Trophoblast cell (in vitro differentiated cells and primary cell): ENCODE measurements at regions not wholly inside any gene's neighbourhood (a gene's known extent, or its start where the extent isn't known, plus 50 kb on each side); places are given as distances from the start of the nearest gene placed in this dataset.

Source experiments
- DNase-seq, 2 donors: peaks; one replicate each; pipeline ENCODE4 v3.0.0-alpha.2; 2016
- H2AFZ ChIP-seq: 2 replicates; pipeline ENCODE4 v1.6.1; 2013; ENCODE audit warnings: low read length, moderate library complexity, mild to moderate bottlenecking; ENCODE audit not compliant: insufficient read depth, poor library complexity
- H2AK5ac ChIP-seq: 2 replicates; pipeline ENCODE4 v1.6.1; 2013; ENCODE audit warnings: mild to moderate bottlenecking, low read length
- H2BK120ac ChIP-seq: 2 replicates; pipeline ENCODE4 v1.6.1; 2013; ENCODE audit warnings: low read length, mild to moderate bottlenecking, moderate library complexity; ENCODE audit not compliant: insufficient read depth, poor library complexity
- H2BK12ac ChIP-seq: 2 replicates; pipeline ENCODE4 v1.6.1; 2013; ENCODE audit warnings: mild to moderate bottlenecking, low read length, moderate library complexity
- H2BK5ac ChIP-seq: 2 replicates; pipeline ENCODE4 v1.6.1; 2013; ENCODE audit warnings: low read length, low read depth, moderate library complexity, mild to moderate bottlenecking; ENCODE audit not compliant: poor library complexity
- H3K14ac ChIP-seq: 2 replicates; pipeline ENCODE4 v1.6.1; 2013; ENCODE audit warnings: mild to moderate bottlenecking, low read length
- H3K18ac ChIP-seq: 2 replicates; pipeline ENCODE4 v1.6.1; 2013; ENCODE audit warnings: mild to moderate bottlenecking, low read length
- H3K23ac ChIP-seq: 2 replicates; pipeline ENCODE4 v1.6.1; 2013; ENCODE audit warnings: low read length
- H3K27ac ChIP-seq: 2 replicates; pipeline ENCODE4 v1.5.1; 2013; ENCODE audit warnings: low read depth, mild to moderate bottlenecking, inconsistent platforms, low read length, moderate library complexity
- H3K27me3 ChIP-seq: 2 replicates; pipeline ENCODE4 v1.6.1; 2013; ENCODE audit warnings: inconsistent platforms, mild to moderate bottlenecking, low read length, moderate library complexity; ENCODE audit not compliant: insufficient read depth
- H3K36me3 ChIP-seq, 2 experiments: 1 replicate in 1 of 2; 2 replicates in 1 of 2; pipeline ENCODE4 v1.6.1; 2013; ENCODE audit warnings: low read length in 2 of 2, mild to moderate bottlenecking in 2 of 2, moderate library complexity in 1 of 2; ENCODE audit not compliant: insufficient read depth in 2 of 2, control insufficient read depth in 1 of 2
- H3K4ac ChIP-seq: 2 replicates; pipeline ENCODE4 v1.6.1; 2013; ENCODE audit warnings: low read depth, mild to moderate bottlenecking, low read length, moderate library complexity
- H3K4me1 ChIP-seq, 2 experiments: 1 replicate in 1 of 2; 2 replicates in 1 of 2; pipeline ENCODE4 v1.6.1; 2013; ENCODE audit warnings: low read length in 2 of 2, mild to moderate bottlenecking in 2 of 2, moderate library complexity in 1 of 2; ENCODE audit not compliant: insufficient read depth in 2 of 2, control insufficient read depth in 1 of 2
- H3K4me2 ChIP-seq: 2 replicates; pipeline ENCODE4 v1.6.1; 2013; ENCODE audit warnings: inconsistent platforms, mild to moderate bottlenecking, low read length, moderate library complexity
- H3K4me3 ChIP-seq: 2 replicates; pipeline ENCODE4 v1.5.1; 2013; ENCODE audit warnings: mild to moderate bottlenecking, low read depth, low read length, inconsistent platforms
- H3K79me1 ChIP-seq: one replicate; pipeline ENCODE4 v1.6.1; 2013; ENCODE audit warnings: low read length
- H3K79me2 ChIP-seq: 2 replicates; pipeline ENCODE4 v1.6.1; 2013; ENCODE audit warnings: low read length, mild to moderate bottlenecking; ENCODE audit not compliant: control insufficient read depth, insufficient read depth, poor library complexity
- H3K9ac ChIP-seq: 2 replicates; pipeline ENCODE4 v1.6.1; 2013; ENCODE audit warnings: mild to moderate bottlenecking, low read length
- H3K9me3 ChIP-seq: 2 replicates; pipeline ENCODE4 v1.6.1; 2013; ENCODE audit warnings: low read depth, mild to moderate bottlenecking, control low read depth, inconsistent platforms, low read length; ENCODE audit not compliant: insufficient read depth
- H4K12ac ChIP-seq: 2 replicates; pipeline ENCODE4 v1.6.1; 2013; ENCODE audit warnings: low read depth, mild to moderate bottlenecking, low read length, moderate library complexity
- H4K8ac ChIP-seq: 2 replicates; pipeline ENCODE4 v1.6.1; 2013; ENCODE audit warnings: low read depth, mild to moderate bottlenecking, low read length, moderate library complexity
- H4K91ac ChIP-seq: one replicate; pipeline ENCODE4 v1.6.1; 2013; ENCODE audit warnings: low read depth, mild to moderate bottlenecking, low read length, moderate library complexity
- whole genome bisulfite sequencing: extraction: QIAGEN DNeasy Blood & Tissue Kit; methylation state at CpG from one replicate; pipeline ENCODE4 v1.1.7; 2013; ENCODE audit warnings: missing lambda C conversion rate; ENCODE audit not compliant: insufficient read length, insufficient coverage; ENCODE audit errors: extremely low coverage; 5-methylcytosine and 5-hydroxymethylcytosine counted together

DNA sequence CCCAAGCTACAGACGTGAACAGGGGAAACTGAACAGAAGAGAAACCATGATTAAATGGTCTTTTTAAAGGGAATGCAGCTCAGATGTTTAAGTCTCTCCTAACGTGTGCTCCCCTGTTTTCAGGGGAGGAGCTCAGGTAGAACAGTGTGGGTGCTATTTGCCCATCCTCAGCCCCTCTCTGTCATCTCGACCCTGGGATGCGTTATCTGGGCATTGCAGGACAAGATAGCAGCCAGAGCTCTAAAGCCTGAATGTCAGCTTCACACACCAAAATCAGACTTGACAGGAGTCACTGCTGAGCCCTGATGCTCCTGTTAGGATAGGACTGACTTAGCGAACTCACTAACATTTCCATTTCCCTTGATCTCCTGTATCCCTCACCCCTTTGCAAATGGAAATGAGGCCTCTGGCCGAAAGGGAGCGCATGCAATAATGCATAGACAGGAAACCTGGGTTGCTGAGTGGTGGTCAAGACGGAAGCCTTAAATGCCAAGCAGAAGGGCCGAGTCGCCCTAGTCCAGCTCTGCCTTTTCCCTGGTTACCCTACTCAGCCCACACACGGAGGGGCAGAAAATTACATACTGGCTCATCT lies 234.9 kb upstream of the TPM1 start:
- peak overlapping the region; percentile 54 for H4K8ac ChIP-seq
- H2BK120ac ChIP-seq: peak overlapping the region; percentile 62
- no peak for DNase-seq
- peak overlapping the region; percentile 70 for H3K4ac ChIP-seq
- no peak overlapping the region for H4K12ac ChIP-seq
- peak overlapping the region; percentile 89 for H3K14ac ChIP-seq
- H2BK5ac ChIP-seq: peak overlapping the region; percentile 87
- peaks cover 67% of the 10 kb centered on the region for H3K79me1 ChIP-seq
- peaks cover 40 to 44% of the 10 kb centered on the region in 2 experiments for H3K36me3 ChIP-seq
- H2AK5ac ChIP-seq: peak overlapping the region; percentile 59
- H3K27me3 ChIP-seq: no peaks in the 10 kb centered on the region
- no peak overlapping the region for H3K4me2 ChIP-seq
- no peak overlapping the region for H3K4me3 ChIP-seq
- H3K79me2 ChIP-seq: peaks cover 15% of the 10 kb centered on the region
- H2AFZ ChIP-seq: peak overlapping the region; percentile 33
- peak overlapping the region; percentile 65 for H3K18ac ChIP-seq
- no peak overlapping the region for H3K23ac ChIP-seq
- H3K4me1 ChIP-seq: peaks cover 35 to 39% of the 10 kb centered on the region in 2 experiments
- peak overlapping the region; percentile 95 for H4K91ac ChIP-seq
- no peaks in the 10 kb centered on the region for H3K9me3 ChIP-seq
- H2BK12ac ChIP-seq: peak overlapping the region; percentile 93
- no peak overlapping the region for H3K9ac ChIP-seq
- no CpG with 5 or more reads among the region's 11 CpGs for WGBS
- H3K27ac ChIP-seq: peak overlapping the region; percentile 63

DNA sequence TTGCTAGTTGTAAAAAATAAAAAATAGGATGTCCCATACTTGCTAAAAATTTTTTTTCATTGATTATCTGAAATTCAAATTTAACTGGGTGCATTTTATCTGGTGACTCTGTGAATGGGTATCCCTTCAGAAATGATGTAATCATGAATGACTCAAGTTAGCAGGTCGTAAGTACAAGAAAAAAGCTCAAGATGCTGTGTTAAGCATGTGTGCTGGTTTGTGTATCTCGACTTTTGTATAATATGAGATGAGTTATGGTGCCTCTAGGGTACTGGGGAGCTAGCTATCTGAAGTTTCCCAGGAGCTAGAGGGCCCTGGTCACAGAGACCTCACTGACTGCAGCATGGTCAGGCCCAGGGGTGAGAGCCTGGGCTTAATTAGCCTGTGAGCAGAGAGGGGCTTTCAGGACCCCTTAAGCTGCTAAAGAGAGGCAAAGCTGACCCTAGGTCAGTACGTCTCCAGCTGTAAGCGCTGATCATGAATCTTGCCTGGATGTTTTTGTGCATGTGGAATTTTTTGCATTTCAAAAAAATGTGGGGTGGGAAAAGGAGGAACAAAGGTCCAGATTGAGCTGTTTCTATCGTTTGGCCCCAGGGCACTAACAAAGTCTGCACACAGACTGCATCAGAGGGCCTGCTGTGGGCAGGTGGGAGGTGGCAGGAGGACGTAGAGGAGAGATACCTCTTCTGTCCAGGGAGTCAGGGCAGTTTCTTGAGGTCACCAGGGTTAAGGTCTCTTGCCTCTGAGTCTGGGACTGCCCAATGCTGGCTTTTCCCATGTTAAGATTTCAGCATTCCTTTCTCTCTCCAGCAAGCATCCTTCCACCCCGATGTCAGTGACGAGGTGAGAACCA lies 233.2 kb upstream of the TPM1 start:
- Histone ChIP-seq H4K12ac (peak overlapping the region; percentile 31), H2AFZ (peak overlapping the region; percentile 28), H3K4me2 (peak overlapping the region; percentile 7), H3K27me3 (no peaks in the 10 kb centered on the region), H3K18ac (peak overlapping the region; percentile 89), H3K14ac (peak overlapping the region; percentile 97), H3K23ac (no peak overlapping the region), H3K27ac (peak overlapping the region; percentile 98), H3K9me3 (no peaks in the 10 kb centered on the region), H2AK5ac (peak overlapping the region; percentile 98), H3K36me3 (peaks cover 39 to 45% of the 10 kb centered on the region in 2 experiments), H3K79me2 (peaks cover 18% of the 10 kb centered on the region), H3K79me1 (peaks cover 69% of the 10 kb centered on the region), H3K9ac (peak overlapping the region; percentile 1), H3K4me3 (no peak overlapping the region), H4K91ac (peak overlapping the region; percentile 99), H2BK120ac (peak overlapping the region; percentile 99), H2BK5ac (peak overlapping the region; percentile 94), H2BK12ac (peak overlapping the region; percentile 99), H3K4ac (peak overlapping the region; percentile 92), H4K8ac (peak overlapping the region; percentile 78), H3K4me1 (peaks cover 34 to 38% of the 10 kb centered on the region in 2 experiments)
- DNase-seq: peak; percentile 86
- no CpG with 5 or more reads among the region's 8 CpGs for WGBS

DNA sequence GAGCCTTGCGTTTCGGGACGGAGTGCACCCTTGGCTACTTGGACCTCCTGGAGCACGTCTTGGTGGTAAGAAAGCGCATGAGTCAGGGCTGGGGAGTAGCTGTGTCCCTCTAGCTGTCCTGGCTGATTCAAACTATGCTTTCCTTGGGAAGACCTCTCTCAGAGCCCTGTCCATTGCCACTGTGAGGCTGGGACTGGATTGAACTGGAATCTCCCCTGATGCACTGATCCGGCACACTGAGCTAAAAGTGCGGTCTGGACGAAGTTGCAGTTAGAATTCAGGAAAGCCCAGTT lies 232.6 kb upstream of the TPM1 start:
- peak overlapping the region; percentile 99 for H2BK120ac ChIP-seq
- H4K91ac ChIP-seq: peak overlapping the region; percentile 99
- peak overlapping the region; percentile 1 for H3K9ac ChIP-seq
- no peak overlapping the region for H3K4me2 ChIP-seq
- H3K36me3 ChIP-seq: peaks cover 35 to 40% of the 10 kb centered on the region in 2 experiments
- H4K8ac ChIP-seq: peak overlapping the region; percentile 78
- H2AFZ ChIP-seq: peak overlapping the region; percentile 28
- peak overlapping the region; percentile 98 for H3K27ac ChIP-seq
- no peak for DNase-seq
- no CpG with 5 or more reads among the region's 8 CpGs for WGBS
- peak overlapping the region; percentile 31 for H4K12ac ChIP-seq
- H3K9me3 ChIP-seq: no peaks in the 10 kb centered on the region
- peaks cover 18% of the 10 kb centered on the region for H3K79me2 ChIP-seq
- H3K14ac ChIP-seq: peak overlapping the region; percentile 97
- peak overlapping the region; percentile 94 for H2BK5ac ChIP-seq
- peaks cover 34 to 38% of the 10 kb centered on the region in 2 experiments for H3K4me1 ChIP-seq
- peaks cover 63% of the 10 kb centered on the region for H3K79me1 ChIP-seq
- H3K27me3 ChIP-seq: no peaks in the 10 kb centered on the region
- peak overlapping the region; percentile 89 for H3K18ac ChIP-seq
- peak overlapping the region; percentile 99 for H2BK12ac ChIP-seq
- no peak overlapping the region for H3K4me3 ChIP-seq
- H2AK5ac ChIP-seq: peak overlapping the region; percentile 98
- no peak overlapping the region for H3K23ac ChIP-seq
- H3K4ac ChIP-seq: peak overlapping the region; percentile 92

DNA sequence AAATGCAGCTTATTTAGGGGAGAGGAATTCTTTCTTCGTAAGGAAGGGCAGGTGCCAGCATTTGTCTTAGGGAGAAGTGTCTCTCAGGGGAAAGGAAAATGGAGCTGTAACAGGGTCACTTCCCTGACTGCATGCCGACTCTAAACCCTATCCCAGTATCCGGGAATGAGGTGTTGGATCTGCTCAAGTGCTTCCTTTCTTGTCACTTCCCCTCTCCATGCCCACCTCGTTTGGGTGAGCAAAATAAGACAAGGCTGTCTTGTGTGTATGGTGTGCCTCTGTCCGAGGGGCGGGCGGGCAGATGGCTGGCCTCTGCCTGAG lies 230.1 kb upstream of the TPM1 start:
- Histone ChIP-seq H3K79me1 (peaks cover 51% of the 10 kb centered on the region), H4K91ac (peak overlapping the region; percentile 97), H2AK5ac (peak overlapping the region; percentile 69), H3K23ac (no peak overlapping the region), H3K27ac (peak overlapping the region; percentile 95), H3K4me1 (peaks cover 34 to 45% of the 10 kb centered on the region in 2 experiments), H2BK120ac (peak overlapping the region; percentile 96), H4K8ac (peak overlapping the region; percentile 90), H3K4ac (peak overlapping the region; percentile 95), H3K27me3 (no peaks in the 10 kb centered on the region), H3K9ac (peak overlapping the region; percentile 19), H3K9me3 (no peaks in the 10 kb centered on the region), H3K4me2 (no peak overlapping the region), H3K14ac (peak overlapping the region; percentile 94), H3K18ac (peak overlapping the region; percentile 98), H3K4me3 (no peak overlapping the region), H2BK5ac (peak overlapping the region; percentile 87), H2AFZ (peak overlapping the region; percentile 26), H3K79me2 (peaks cover 18% of the 10 kb centered on the region), H4K12ac (peak overlapping the region; percentile 28), H3K36me3 (peaks cover 18 to 19% of the 10 kb centered on the region in 2 experiments), H2BK12ac (peak overlapping the region; percentile 97)
- no CpG with 5 or more reads among the region's 7 CpGs for WGBS
- DNase-seq: no peak
